Mucosa of rectum (tissue), 2 donors: ENCODE measurements at regions not wholly inside any gene's neighbourhood (a gene's known extent, or its start where the extent isn't known, plus 50 kb on each side); places are given as distances from the start of the nearest gene placed in this dataset.
"Not testable (repeated sequence)": the region's sequence is repeated elsewhere in the genome, so short reads cannot be mapped to it uniquely, and the experiment has no call there.

Experiments used
- H3K27ac ChIP-seq, 2 donors: one replicate each; pipeline ENCODE4 v1.7.0; 2013; ENCODE audit warnings: inconsistent platforms in 2 of 2, low read depth in 2 of 2, low read length in 2 of 2
- H3K27me3 ChIP-seq, 2 donors: one replicate each; pipeline ENCODE4 v1.7.0; 2013; ENCODE audit warnings: low read length in 2 of 2; ENCODE audit not compliant: control insufficient read depth in 2 of 2, insufficient read depth in 2 of 2
- H3K36me3 ChIP-seq, 2 donors: one replicate each; pipeline ENCODE4 v1.7.0; 2013; ENCODE audit warnings: low read length in 2 of 2; ENCODE audit not compliant: control insufficient read depth in 2 of 2, insufficient read depth in 2 of 2
- H3K4me1 ChIP-seq, 2 donors: one replicate each; pipeline ENCODE4 v1.7.0; 2013; ENCODE audit warnings: low read length in 2 of 2, mild to moderate bottlenecking in 1 of 2; ENCODE audit not compliant: control insufficient read depth in 2 of 2, insufficient read depth in 2 of 2
- H3K4me3 ChIP-seq, 2 donors: one replicate each; pipeline ENCODE4 v1.7.0; 2013; ENCODE audit warnings: low read length in 2 of 2
- H3K9ac ChIP-seq, 2 donors: one replicate each; pipeline ENCODE4 v1.7.0; 2013; ENCODE audit warnings: low read length in 2 of 2, low read depth in 1 of 2, mild to moderate bottlenecking in 1 of 2
- H3K9me3 ChIP-seq, 2 donors: one replicate each; pipeline ENCODE4 v1.7.0; 2013; ENCODE audit warnings: low read length in 2 of 2; ENCODE audit not compliant: control insufficient read depth in 2 of 2
- donor health status: healthy.
- donor health status: Normal muscosa, but diverticular disease.

DNA sequence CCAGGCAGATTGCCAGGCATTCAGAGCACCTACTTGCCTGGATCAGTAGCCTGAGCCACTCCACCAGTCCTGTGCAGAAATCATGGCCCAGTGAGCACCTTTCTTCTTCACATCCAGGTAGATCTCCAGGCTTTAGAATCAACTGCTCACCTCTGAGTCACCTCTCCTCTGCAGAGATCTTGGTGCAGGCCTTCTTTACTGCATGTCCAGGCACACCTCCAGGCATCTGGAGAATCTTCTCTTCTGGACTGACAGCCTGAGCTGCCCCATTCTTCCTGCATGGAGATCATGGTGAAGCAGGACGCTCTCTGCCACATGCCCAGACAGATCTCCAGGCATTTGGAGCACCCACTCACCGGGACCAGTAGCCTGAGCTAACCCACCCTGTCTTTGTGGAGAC is 894.5 kb upstream of the MBL2 start:
- peaks cover 0 to 2% of the 10 kb centered on the region in 2 donors for H3K9me3 ChIP-seq
- H3K4me1 ChIP-seq, result peaks cover 0 to 12% of the 10 kb centered on the region in 2 donors
- H3K9ac ChIP-seq, result no peak overlapping the region
- H3K27me3 ChIP-seq, result no peaks in the 10 kb centered on the region
- no peak overlapping the region for H3K27ac ChIP-seq
- H3K4me3 ChIP-seq, result no peak overlapping the region
- H3K36me3 ChIP-seq, result no peaks in the 10 kb centered on the region

GRCh38 chr10:53664282-53665019 is 891.9 kb upstream of the MBL2 start:
- H3K9ac ChIP-seq, result no peak overlapping the region
- no peaks in the 10 kb centered on the region for H3K27me3 ChIP-seq
- H3K4me3 ChIP-seq, result no peak overlapping the region
- peaks cover 0 to 12% of the 10 kb centered on the region in 2 donors for H3K4me1 ChIP-seq
- H3K9me3 ChIP-seq, result peaks cover 0 to 2% of the 10 kb centered on the region in 2 donors
- no peaks in the 10 kb centered on the region for H3K36me3 ChIP-seq
- no peak overlapping the region for H3K27ac ChIP-seq

- H3K27me3 ChIP-seq, result no peaks in the 10 kb centered on the region
- no peak overlapping the region for H3K27ac ChIP-seq
- no peaks in the 10 kb centered on the region for H3K4me1 ChIP-seq
- no peak overlapping the region for H3K4me3 ChIP-seq
- H3K9me3 ChIP-seq, result peaks cover 0 to 2% of the 10 kb centered on the region in 2 donors
- H3K36me3 ChIP-seq, result no peaks in the 10 kb centered on the region
- no peak overlapping the region for H3K9ac ChIP-seq
These were observed 878.2 kb upstream of the MBL2 start for GRCh38 chr10:53650794-53651193.

- H3K4me1 ChIP-seq, H3K36me3 ChIP-seq, H3K27me3 ChIP-seq, H3K27ac ChIP-seq, H3K4me3 ChIP-seq, H3K9ac ChIP-seq, H3K9me3 ChIP-seq: not testable (repeated sequence)
These were observed 874.6 kb upstream of the MBL2 start for GRCh38 chr10:53647221-53647620.

DNA sequence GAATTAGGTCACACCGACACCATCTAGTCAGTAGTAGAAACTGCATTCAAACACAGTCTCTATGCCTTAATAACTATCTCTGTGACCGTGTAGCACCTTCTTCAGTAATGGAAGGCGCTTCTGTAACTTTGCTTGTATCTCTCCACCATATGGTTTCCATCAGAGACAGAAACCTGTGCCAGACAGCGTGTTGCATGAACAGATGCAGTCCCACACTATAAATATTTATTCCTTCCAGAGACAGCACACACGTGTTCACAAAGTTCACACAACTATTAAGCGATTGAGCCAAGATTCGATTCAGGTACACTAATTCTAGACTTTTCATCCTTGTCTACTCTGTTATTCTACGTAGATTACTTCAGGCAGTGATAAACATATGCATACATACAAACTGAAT is 873.9 kb upstream of the MBL2 start:
- Histone ChIP-seq H3K27me3 (no peaks in the 10 kb centered on the region), H3K4me1 (no peaks in the 10 kb centered on the region), H3K9me3 (no peaks in the 10 kb centered on the region), H3K4me3 (no peak overlapping the region), H3K9ac (no peak overlapping the region), H3K27ac (no peak overlapping the region), H3K36me3 (no peaks in the 10 kb centered on the region)

DNA sequence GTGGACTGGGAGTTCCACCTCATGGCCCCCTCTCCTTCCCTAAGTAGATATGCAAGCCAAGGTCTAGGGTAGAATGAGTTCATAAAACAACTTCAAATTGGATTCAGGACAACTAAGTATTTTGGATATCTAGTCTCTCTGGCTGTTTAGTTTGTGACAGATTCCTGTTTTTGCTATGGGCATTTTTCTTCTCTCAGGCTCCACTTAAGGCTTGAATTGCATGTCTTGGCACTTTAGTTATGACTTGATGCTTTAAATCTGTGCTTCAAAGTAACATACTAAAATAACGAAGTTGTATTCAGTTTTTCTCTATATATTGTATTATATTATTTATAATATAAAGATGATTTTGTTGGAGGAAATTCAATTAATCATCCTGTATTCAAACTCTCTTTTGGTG is 873.4 kb upstream of the MBL2 start:
- no peak overlapping the region for H3K9ac ChIP-seq
- H3K4me1 ChIP-seq, result no peaks in the 10 kb centered on the region
- H3K9me3 ChIP-seq, result no peaks in the 10 kb centered on the region
- no peak overlapping the region for H3K4me3 ChIP-seq
- no peak overlapping the region for H3K27ac ChIP-seq
- no peaks in the 10 kb centered on the region for H3K27me3 ChIP-seq
- H3K36me3 ChIP-seq, result no peaks in the 10 kb centered on the region

- Histone ChIP-seq H3K9me3 (no peaks in the 10 kb centered on the region), H3K27ac (no peak overlapping the region), H3K9ac (no peak overlapping the region), H3K27me3 (no peaks in the 10 kb centered on the region), H3K4me3 (no peak overlapping the region), H3K36me3 (no peaks in the 10 kb centered on the region), H3K4me1 (no peaks in the 10 kb centered on the region)
These were observed 865.4 kb upstream of the MBL2 start for GRCh38 chr10:53638006-53638405.

- H3K27me3 ChIP-seq, result no peaks in the 10 kb centered on the region
- H3K9me3 ChIP-seq, result no peaks in the 10 kb centered on the region
- H3K4me3 ChIP-seq, result no peak overlapping the region
- no peak overlapping the region for H3K27ac ChIP-seq
- H3K36me3 ChIP-seq, result no peaks in the 10 kb centered on the region
- H3K4me1 ChIP-seq, result no peaks in the 10 kb centered on the region
- H3K9ac ChIP-seq, result no peak overlapping the region
These were observed 852.1 kb upstream of the MBL2 start for GRCh38 chr10:53624722-53625121.

GRCh38 chr10:53622201-53622600 is 849.6 kb upstream of the MBL2 start:
- H3K4me3 ChIP-seq, result no peak overlapping the region
- no peaks in the 10 kb centered on the region for H3K27me3 ChIP-seq
- no peaks in the 10 kb centered on the region for H3K9me3 ChIP-seq
- H3K4me1 ChIP-seq, result no peaks in the 10 kb centered on the region
- no peak overlapping the region for H3K27ac ChIP-seq
- no peak overlapping the region for H3K9ac ChIP-seq
- H3K36me3 ChIP-seq, result no peaks in the 10 kb centered on the region

DNA sequence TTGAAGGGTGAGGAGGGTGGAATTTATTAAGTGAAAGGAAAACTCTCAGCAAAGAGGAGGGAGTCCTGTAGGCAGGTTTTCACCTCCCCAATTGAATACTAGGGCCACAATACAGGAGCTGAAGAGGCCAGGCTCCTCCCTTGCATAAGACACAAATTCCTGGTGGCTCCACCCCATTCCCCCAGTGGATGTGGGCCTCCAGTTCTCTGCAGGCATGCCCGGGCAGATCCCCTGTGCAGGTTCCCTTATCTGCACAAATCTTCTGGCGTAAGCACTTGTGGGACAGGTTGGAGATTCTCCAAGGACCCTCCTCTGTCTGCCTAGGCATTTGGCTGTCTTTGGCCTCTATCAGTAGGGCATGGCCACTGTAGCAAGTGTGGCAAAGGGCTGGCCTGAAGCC is 847.1 kb upstream of the MBL2 start:
- Histone ChIP-seq H3K36me3 (no peaks in the 10 kb centered on the region), H3K4me1 (no peaks in the 10 kb centered on the region), H3K27me3 (no peaks in the 10 kb centered on the region), H3K9ac (no peak overlapping the region), H3K4me3 (no peak overlapping the region), H3K27ac (no peak overlapping the region), H3K9me3 (no peaks in the 10 kb centered on the region)

DNA sequence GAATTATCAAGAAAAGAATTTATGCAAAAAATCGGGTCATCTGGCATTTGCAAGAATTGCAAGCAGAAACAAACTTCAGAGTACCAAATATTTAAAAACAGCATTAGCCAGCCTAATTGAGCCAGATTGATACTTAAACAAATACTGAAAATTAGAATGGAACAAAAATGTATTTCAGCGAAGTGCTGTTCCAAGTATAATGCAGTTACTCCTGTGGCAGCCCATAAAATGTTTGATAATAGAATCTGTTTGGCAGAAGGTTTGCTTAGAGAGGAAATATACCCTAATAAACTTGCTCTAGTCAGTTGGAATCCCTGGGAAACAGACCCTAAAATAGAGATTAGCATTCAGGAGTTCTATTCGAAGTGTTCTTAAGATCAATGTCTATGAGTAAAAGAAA is 835.1 kb upstream of the MBL2 start:
- H3K27me3 ChIP-seq, result no peaks in the 10 kb centered on the region
- H3K9ac ChIP-seq, result no peak overlapping the region
- no peaks in the 10 kb centered on the region for H3K9me3 ChIP-seq
- H3K36me3 ChIP-seq, result no peaks in the 10 kb centered on the region
- H3K27ac ChIP-seq, result no peak overlapping the region
- no peak overlapping the region for H3K4me3 ChIP-seq
- no peaks in the 10 kb centered on the region for H3K4me1 ChIP-seq
